WTC11 (cell line): ENCODE measurements at regions not wholly inside any gene's neighbourhood (a gene's known extent, or its start where the extent isn't known, plus 50 kb on each side); places are given as distances from the start of the nearest gene placed in this dataset.

Experiments
- CREB1 ChIP-seq: sonication (generic); formaldehyde crosslinking; IDR thresholded peaks from 2 replicates; pipeline ENCODE4 v1.8.0; 2023; ENCODE audit warnings: mild to moderate bottlenecking, missing genetic modification reagents
- CREM ChIP-seq: sonication (generic); formaldehyde crosslinking; IDR thresholded peaks from 2 replicates; pipeline ENCODE4 v1.8.1; 2022; ENCODE audit warnings: mild to moderate bottlenecking, missing genetic modification reagents, moderate library complexity
- CTCF ChIP-seq: fragments of 200-600 bp; IDR thresholded peaks from 2 replicates; pipeline ENCODE4 v1.8.0; 2022; ENCODE audit warnings: antibody characterized with exemption
- ERG ChIP-seq: fragments of 250-450 bp; sonication (Bioruptor Pico); IDR thresholded peaks from 2 replicates; pipeline ENCODE4 v1.8.0; 2021; ENCODE audit warnings: mild to moderate bottlenecking
- FOXK1 ChIP-seq: sonication (generic); formaldehyde crosslinking; IDR thresholded peaks from 2 replicates; pipeline ENCODE4 v1.8.0; 2022; ENCODE audit warnings: mild to moderate bottlenecking, moderate library complexity, missing genetic modification reagents
- GRHL2 ChIP-seq: fragments of 250-450 bp; sonication (Bioruptor Pico); IDR thresholded peaks from 2 replicates; pipeline ENCODE4 v1.8.0; 2022; ENCODE audit warnings: mild to moderate bottlenecking, moderate library complexity; ENCODE audit not compliant: insufficient replicate concordance, severe bottlenecking
- MXD4 ChIP-seq: fragments of 250-450 bp; sonication (Bioruptor Pico); IDR thresholded peaks from 2 replicates; pipeline ENCODE4 v1.8.0; 2021; ENCODE audit warnings: mild to moderate bottlenecking, moderate library complexity, borderline replicate concordance
- NFYB ChIP-seq: sonication (generic); formaldehyde crosslinking; conservative IDR thresholded peaks from 2 replicates; pipeline ENCODE4 v1.8.0; 2022; ENCODE audit warnings: low read depth, missing genetic modification reagents
- NR2C2 ChIP-seq: sonication (generic); formaldehyde crosslinking; IDR thresholded peaks from 2 replicates; pipeline ENCODE4 v1.8.0; 2022; ENCODE audit warnings: mild to moderate bottlenecking, missing genetic modification reagents
- STAT6 ChIP-seq: sonication (generic); formaldehyde crosslinking; conservative IDR thresholded peaks from 2 replicates; pipeline ENCODE4 v1.8.1; 2023; ENCODE audit warnings: mild to moderate bottlenecking, low read depth, missing genetic modification reagents, moderate library complexity
- USF2 ChIP-seq: sonication (generic); formaldehyde crosslinking; IDR thresholded peaks from 2 replicates; pipeline ENCODE4 v1.8.1; 2023; ENCODE audit warnings: mild to moderate bottlenecking, missing genetic modification reagents, moderate library complexity
- ZNF121 ChIP-seq: sonication (generic); formaldehyde crosslinking; IDR thresholded peaks from 2 replicates; pipeline ENCODE4 v1.8.0; 2023; ENCODE audit warnings: missing genetic modification reagents

GRCh38 chr14:61954306-61954705, 192.1 kb downstream of the SNAPC1 start:
- no peak for TF ChIP-seq CREB1 (CRISPR knock-in tag)
- no peak for TF ChIP-seq CTCF
- no peak for TF ChIP-seq MXD4 (CRISPR knock-in tag)
- TF ChIP-seq ZNF121 (CRISPR knock-in tag) = no peak
- no peak for TF ChIP-seq ERG (CRISPR knock-in tag)
- TF ChIP-seq NR2C2 (CRISPR knock-in tag) = no peak
- no peak for TF ChIP-seq FOXK1 (CRISPR knock-in tag)
- no peak for TF ChIP-seq USF2 (CRISPR knock-in tag)
- no peak for TF ChIP-seq NFYB
- no peak for TF ChIP-seq STAT6 (CRISPR knock-in tag)
- no peak for TF ChIP-seq CREM (CRISPR knock-in tag)
- no peak for TF ChIP-seq GRHL2
